Liver (tissue), 8 donors: ENCODE measurements at regions not wholly inside any gene's neighbourhood (a gene's known extent, or its start where the extent isn't known, plus 50 kb on each side); places are given as distances from the start of the nearest gene placed in this dataset.

ENCODE experiments used
- DNase-seq: peaks from one replicate; pipeline ENCODE4 v3.0.0-alpha.2; 2017; ENCODE audit warnings: low spot score
- H3K27ac ChIP-seq, 2 donors: one replicate each; pipeline ENCODE4 v1.7.0; 2013; ENCODE audit warnings: inconsistent platforms in 2 of 2, low read length in 2 of 2, control low read depth in 1 of 2, low read depth in 1 of 2, mild to moderate bottlenecking in 1 of 2
- H3K27me3 ChIP-seq, 4 donors: one replicate each; pipeline versions ENCODE4 v1.6.1 to v1.7.0; 2013; ENCODE audit warnings: low read length in 3 of 4, inconsistent platforms in 1 of 4, mild to moderate bottlenecking in 1 of 4, moderate library complexity in 1 of 4; ENCODE audit not compliant: control insufficient read depth in 4 of 4, insufficient read depth in 4 of 4
- H3K36me3 ChIP-seq, 4 donors: one replicate each; pipeline versions ENCODE4 v1.6.1 to v1.7.0; 2013; ENCODE audit warnings: low read length in 3 of 4, mild to moderate bottlenecking in 3 of 4, low read depth in 1 of 4, moderate library complexity in 1 of 4; ENCODE audit not compliant: control insufficient read depth in 4 of 4, insufficient read depth in 3 of 4
- H3K4me1 ChIP-seq, 4 donors: one replicate each; pipeline versions ENCODE4 v1.6.1 to v1.7.0; 2013; ENCODE audit warnings: low read length in 3 of 4, mild to moderate bottlenecking in 3 of 4, moderate library complexity in 1 of 4; ENCODE audit not compliant: control insufficient read depth in 4 of 4, insufficient read depth in 4 of 4
- H3K4me3 ChIP-seq, 3 donors: one replicate each; pipeline versions ENCODE4 v1.6.1 to v1.7.0; 2013; ENCODE audit warnings: low read length in 3 of 3, control low read depth in 1 of 3, low read depth in 1 of 3, mild to moderate bottlenecking in 1 of 3
- H3K9ac ChIP-seq, 2 donors: one replicate each; pipeline ENCODE4 v1.7.0; 2013; ENCODE audit warnings: low read length in 2 of 2, mild to moderate bottlenecking in 2 of 2, moderate library complexity in 2 of 2, control low read depth in 1 of 2, low read depth in 1 of 2
- H3K9me3 ChIP-seq, 4 donors: one replicate each; pipeline versions ENCODE4 v1.6.1 to v1.7.0; 2013; ENCODE audit warnings: low read length in 3 of 4; ENCODE audit not compliant: control insufficient read depth in 4 of 4
- EGR1 ChIP-seq, 2 donors: IDR thresholded peaks; 2 replicates each; pipeline ENCODE4 v1.6.1; 2016 to 2018; ENCODE audit warnings: antibody characterized with exemption in 2 of 2, low read depth in 2 of 2
- FOXA1 ChIP-seq: IDR thresholded peaks from 2 replicates; pipeline ENCODE4 v1.6.1; 2016; ENCODE audit warnings: antibody characterized with exemption
- FOXA2 ChIP-seq: IDR thresholded peaks from 2 replicates; pipeline ENCODE4 v1.6.1; 2016; ENCODE audit warnings: antibody characterized with exemption
- GABPA ChIP-seq, 2 donors: IDR thresholded peaks in 1 of 2; conservative IDR thresholded peaks in 1 of 2; 2 replicates each; pipeline ENCODE4 v1.6.1; 2016; ENCODE audit warnings: antibody characterized with exemption in 2 of 2, mild to moderate bottlenecking in 1 of 2, moderate library complexity in 1 of 2
- HNF4A ChIP-seq, 2 donors: conservative IDR thresholded peaks; 2 replicates each; pipeline ENCODE4 v1.6.1; 2016; ENCODE audit warnings: antibody characterized with exemption in 2 of 2, mild to moderate bottlenecking in 2 of 2
- HNF4G ChIP-seq: IDR thresholded peaks from 2 replicates; pipeline ENCODE4 v1.6.1; 2016; ENCODE audit warnings: antibody characterized with exemption
- JUND ChIP-seq, 2 donors: IDR thresholded peaks; 2 replicates each; pipeline ENCODE4 v1.6.1; 2016; ENCODE audit warnings: antibody characterized with exemption in 2 of 2
- NR2F2 ChIP-seq: IDR thresholded peaks from 2 replicates; pipeline ENCODE4 v1.6.1; 2016; ENCODE audit warnings: antibody characterized with exemption
- RAD21 ChIP-seq, 2 donors: IDR thresholded peaks; 2 replicates each; pipeline ENCODE4 v1.6.1; 2016; ENCODE audit warnings: antibody characterized with exemption in 2 of 2, mild to moderate bottlenecking in 2 of 2
- RXRA ChIP-seq, 2 donors: IDR thresholded peaks; 2 replicates each; pipeline ENCODE4 v1.6.1; 2017 to 2018; ENCODE audit warnings: antibody characterized with exemption in 2 of 2, mild to moderate bottlenecking in 1 of 2
- SP1 ChIP-seq: IDR thresholded peaks from 2 replicates; pipeline ENCODE4 v1.6.1; 2018; ENCODE audit warnings: antibody characterized with exemption, mild to moderate bottlenecking
- TAF1 ChIP-seq: conservative IDR thresholded peaks from 2 replicates; pipeline ENCODE4 v1.6.1; 2016; ENCODE audit warnings: antibody characterized with exemption, mild to moderate bottlenecking
- YY1 ChIP-seq: IDR thresholded peaks from 2 replicates; pipeline ENCODE4 v1.6.1; 2016; ENCODE audit warnings: antibody characterized with exemption, mild to moderate bottlenecking
- WGBS: extraction: QIAGEN DNeasy Blood & Tissue Kit; methylation state at CpG from one replicate; pipeline ENCODE4 v1.1.7; 2013; 5-methylcytosine and 5-hydroxymethylcytosine counted together
- TF ChIP-seq, protein P1 (sequence below): IDR thresholded peaks from 2 replicates; pipeline ENCODE4 v1.6.1; 2016; ENCODE audit warnings: antibody characterized with exemption
- TF ChIP-seq, protein P2 (sequence below): IDR thresholded peaks from 2 replicates; pipeline ENCODE4 v1.6.1; 2016; ENCODE audit warnings: antibody characterized with exemption
- TF ChIP-seq, protein P3 (sequence below): fragments of 150-350 bp; IDR thresholded peaks from 2 replicates; pipeline ENCODE4 v1.5.1; 2017; ENCODE audit warnings: improper control_type of control experiment, low read depth, low read length; ENCODE audit not compliant: missing input control
- TF ChIP-seq, protein P4 (sequence below): IDR thresholded peaks from 2 replicates; pipeline ENCODE4 v1.6.1; 2016; ENCODE audit warnings: antibody characterized with exemption
- TF ChIP-seq, protein P5 (sequence below): IDR thresholded peaks from 2 replicates; pipeline ENCODE4 v1.6.1; 2016; ENCODE audit warnings: antibody characterized with exemption, mild to moderate bottlenecking
- donor health status: healthy.
- donor health status: healthy.
- donor health status: healthy.
- donor health status: healthy.
- donor health status: healthy.

DNA sequence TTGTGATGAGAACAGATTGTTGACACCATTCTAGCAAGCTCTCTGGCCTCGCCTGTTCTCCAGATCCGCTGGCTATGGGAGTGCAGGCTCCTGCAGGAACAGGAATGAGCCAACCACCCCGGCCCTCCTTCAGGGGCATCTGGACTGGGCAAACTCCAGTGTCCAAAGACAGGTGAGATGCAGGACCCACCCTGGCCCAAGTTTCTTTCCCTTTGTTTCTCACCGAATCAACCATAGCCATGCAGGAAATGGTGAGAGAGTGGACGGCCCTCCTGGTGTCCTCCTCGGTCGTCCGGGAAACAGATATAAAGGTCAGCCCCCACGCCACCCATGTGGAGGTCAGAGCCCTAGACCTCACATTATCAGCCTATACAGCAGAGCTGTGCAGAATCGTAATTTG lies 108.6 kb upstream of the IRX2 start:
- Histone ChIP-seq H3K4me1 (no peaks in the 10 kb centered on the region), H3K9ac (no peak overlapping the region), H3K4me3 (no peak overlapping the region), H3K36me3 (no peaks in the 10 kb centered on the region), H3K9me3 (peaks cover 0 to 3% (median 0%) of the 10 kb centered on the region in 4 donors), H3K27ac (no peak overlapping the region), H3K27me3 (peaks cover 0 to 2% (median 0%) of the 10 kb centered on the region in 4 donors)
- 32% methylated on average over 10 of the region's 10 CpGs for WGBS
- no peak for DNase-seq
- TF ChIP-seq JUND (IDR thresholded peaks at IDR 0.05) (no peak), SP1 (no peak), GABPA (IDR thresholded peaks at IDR 0.05 in 1 of 2, conservative IDR thresholded peaks at IDR 0.05 in 1 of 2) (no peak), EGR1 (IDR thresholded peaks at IDR 0.05; ENCODE audit: low read depth in 2 of 2) (no peak), FOXA2 (no peak), YY1 (no peak), RXRA (IDR thresholded peaks at IDR 0.05) (no peak), HNF4G (no peak), RAD21 (IDR thresholded peaks at IDR 0.05) (no peak), FOXA1 (no peak), TAF1 (no peak), NR2F2 (no peak), HNF4A (conservative IDR thresholded peaks at IDR 0.05) (no peak)
- TF ChIP-seq, protein P1, sequence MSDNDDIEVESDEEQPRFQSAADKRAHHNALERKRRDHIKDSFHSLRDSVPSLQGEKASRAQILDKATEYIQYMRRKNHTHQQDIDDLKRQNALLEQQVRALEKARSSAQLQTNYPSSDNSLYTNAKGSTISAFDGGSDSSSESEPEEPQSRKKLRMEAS: no peak
- TF ChIP-seq, protein P2, sequence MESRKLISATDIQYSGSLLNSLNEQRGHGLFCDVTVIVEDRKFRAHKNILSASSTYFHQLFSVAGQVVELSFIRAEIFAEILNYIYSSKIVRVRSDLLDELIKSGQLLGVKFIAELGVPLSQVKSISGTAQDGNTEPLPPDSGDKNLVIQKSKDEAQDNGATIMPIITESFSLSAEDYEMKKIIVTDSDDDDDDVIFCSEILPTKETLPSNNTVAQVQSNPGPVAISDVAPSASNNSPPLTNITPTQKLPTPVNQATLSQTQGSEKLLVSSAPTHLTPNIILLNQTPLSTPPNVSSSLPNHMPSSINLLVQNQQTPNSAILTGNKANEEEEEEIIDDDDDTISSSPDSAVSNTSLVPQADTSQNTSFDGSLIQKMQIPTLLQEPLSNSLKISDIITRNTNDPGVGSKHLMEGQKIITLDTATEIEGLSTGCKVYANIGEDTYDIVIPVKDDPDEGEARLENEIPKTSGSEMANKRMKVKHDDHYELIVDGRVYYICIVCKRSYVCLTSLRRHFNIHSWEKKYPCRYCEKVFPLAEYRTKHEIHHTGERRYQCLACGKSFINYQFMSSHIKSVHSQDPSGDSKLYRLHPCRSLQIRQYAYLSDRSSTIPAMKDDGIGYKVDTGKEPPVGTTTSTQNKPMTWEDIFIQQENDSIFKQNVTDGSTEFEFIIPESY: no peak
- TF ChIP-seq, protein P3, sequence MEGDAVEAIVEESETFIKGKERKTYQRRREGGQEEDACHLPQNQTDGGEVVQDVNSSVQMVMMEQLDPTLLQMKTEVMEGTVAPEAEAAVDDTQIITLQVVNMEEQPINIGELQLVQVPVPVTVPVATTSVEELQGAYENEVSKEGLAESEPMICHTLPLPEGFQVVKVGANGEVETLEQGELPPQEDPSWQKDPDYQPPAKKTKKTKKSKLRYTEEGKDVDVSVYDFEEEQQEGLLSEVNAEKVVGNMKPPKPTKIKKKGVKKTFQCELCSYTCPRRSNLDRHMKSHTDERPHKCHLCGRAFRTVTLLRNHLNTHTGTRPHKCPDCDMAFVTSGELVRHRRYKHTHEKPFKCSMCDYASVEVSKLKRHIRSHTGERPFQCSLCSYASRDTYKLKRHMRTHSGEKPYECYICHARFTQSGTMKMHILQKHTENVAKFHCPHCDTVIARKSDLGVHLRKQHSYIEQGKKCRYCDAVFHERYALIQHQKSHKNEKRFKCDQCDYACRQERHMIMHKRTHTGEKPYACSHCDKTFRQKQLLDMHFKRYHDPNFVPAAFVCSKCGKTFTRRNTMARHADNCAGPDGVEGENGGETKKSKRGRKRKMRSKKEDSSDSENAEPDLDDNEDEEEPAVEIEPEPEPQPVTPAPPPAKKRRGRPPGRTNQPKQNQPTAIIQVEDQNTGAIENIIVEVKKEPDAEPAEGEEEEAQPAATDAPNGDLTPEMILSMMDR: no peak
- TF ChIP-seq, protein P4, sequence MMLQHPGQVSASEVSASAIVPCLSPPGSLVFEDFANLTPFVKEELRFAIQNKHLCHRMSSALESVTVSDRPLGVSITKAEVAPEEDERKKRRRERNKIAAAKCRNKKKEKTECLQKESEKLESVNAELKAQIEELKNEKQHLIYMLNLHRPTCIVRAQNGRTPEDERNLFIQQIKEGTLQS: no peak
- TF ChIP-seq, protein P5, sequence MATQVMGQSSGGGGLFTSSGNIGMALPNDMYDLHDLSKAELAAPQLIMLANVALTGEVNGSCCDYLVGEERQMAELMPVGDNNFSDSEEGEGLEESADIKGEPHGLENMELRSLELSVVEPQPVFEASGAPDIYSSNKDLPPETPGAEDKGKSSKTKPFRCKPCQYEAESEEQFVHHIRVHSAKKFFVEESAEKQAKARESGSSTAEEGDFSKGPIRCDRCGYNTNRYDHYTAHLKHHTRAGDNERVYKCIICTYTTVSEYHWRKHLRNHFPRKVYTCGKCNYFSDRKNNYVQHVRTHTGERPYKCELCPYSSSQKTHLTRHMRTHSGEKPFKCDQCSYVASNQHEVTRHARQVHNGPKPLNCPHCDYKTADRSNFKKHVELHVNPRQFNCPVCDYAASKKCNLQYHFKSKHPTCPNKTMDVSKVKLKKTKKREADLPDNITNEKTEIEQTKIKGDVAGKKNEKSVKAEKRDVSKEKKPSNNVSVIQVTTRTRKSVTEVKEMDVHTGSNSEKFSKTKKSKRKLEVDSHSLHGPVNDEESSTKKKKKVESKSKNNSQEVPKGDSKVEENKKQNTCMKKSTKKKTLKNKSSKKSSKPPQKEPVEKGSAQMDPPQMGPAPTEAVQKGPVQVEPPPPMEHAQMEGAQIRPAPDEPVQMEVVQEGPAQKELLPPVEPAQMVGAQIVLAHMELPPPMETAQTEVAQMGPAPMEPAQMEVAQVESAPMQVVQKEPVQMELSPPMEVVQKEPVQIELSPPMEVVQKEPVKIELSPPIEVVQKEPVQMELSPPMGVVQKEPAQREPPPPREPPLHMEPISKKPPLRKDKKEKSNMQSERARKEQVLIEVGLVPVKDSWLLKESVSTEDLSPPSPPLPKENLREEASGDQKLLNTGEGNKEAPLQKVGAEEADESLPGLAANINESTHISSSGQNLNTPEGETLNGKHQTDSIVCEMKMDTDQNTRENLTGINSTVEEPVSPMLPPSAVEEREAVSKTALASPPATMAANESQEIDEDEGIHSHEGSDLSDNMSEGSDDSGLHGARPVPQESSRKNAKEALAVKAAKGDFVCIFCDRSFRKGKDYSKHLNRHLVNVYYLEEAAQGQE: no peak
